GM23338 (cell line): ENCODE measurements at regions not wholly inside any gene's neighbourhood (a gene's known extent, or its start where the extent isn't known, plus 50 kb on each side); places are given as distances from the start of the nearest gene placed in this dataset.

Source experiments
- CREB1 ChIP-seq: fragments of 250-450 bp; sonication (Bioruptor Pico); IDR thresholded peaks from 2 replicates; pipeline ENCODE4 v1.5.0; 2020; ENCODE audit warnings: low read depth, mild to moderate bottlenecking, moderate library complexity
- EZH2 ChIP-seq: fragments of 200-600 bp; sonication (generic); IDR thresholded peaks from one replicate; pipeline ENCODE4 v1.8.0; 2017; ENCODE audit warnings: antibody characterized with exemption, mild to moderate bottlenecking, low read depth; ENCODE audit not compliant: unreplicated experiment
- EZH2phosphoT487 ChIP-seq: fragments of 200-600 bp; sonication (generic); IDR thresholded peaks from one replicate; pipeline ENCODE4 v1.8.1; 2018; ENCODE audit warnings: antibody characterized with exemption; ENCODE audit not compliant: unreplicated experiment
- JUNB ChIP-seq: IDR thresholded peaks from one replicate; pipeline ENCODE4 v1.6.1; 2016; ENCODE audit warnings: antibody characterized with exemption; ENCODE audit not compliant: unreplicated experiment
- NANOG ChIP-seq: IDR thresholded peaks from 2 replicates; pipeline ENCODE4 v1.6.1; 2016; ENCODE audit warnings: antibody characterized with exemption, borderline replicate concordance
- POLR2AphosphoS5 ChIP-seq: IDR thresholded peaks from 2 replicates; pipeline ENCODE4 v1.6.1; 2016; ENCODE audit warnings: antibody characterized with exemption, low read depth
- STAT1 ChIP-seq: IDR thresholded peaks from one replicate; pipeline ENCODE4 v1.6.1; 2016; ENCODE audit warnings: antibody characterized with exemption; ENCODE audit not compliant: unreplicated experiment
- ZNF114 ChIP-seq: fragments of 250-450 bp; sonication (Bioruptor Pico); IDR thresholded peaks from 2 replicates; pipeline ENCODE4 v1.5.0; 2020; ENCODE audit warnings: mild to moderate bottlenecking, moderate library complexity
- ZNF331 ChIP-seq: fragments of 250-450 bp; sonication (Bioruptor Pico); IDR thresholded peaks from 2 replicates; pipeline ENCODE4 v1.5.0; 2020; ENCODE audit warnings: low read depth, mild to moderate bottlenecking, moderate library complexity
- TF ChIP-seq, protein P1 (sequence below), 2 experiments: fragments of 200-600 bp in 1 of 2; sonication (generic) in 1 of 2; conservative IDR thresholded peaks; 2 replicates each; pipeline versions ENCODE4 v1.5.1 to v1.6.1; 2016 to 2017; ENCODE audit warnings: antibody characterized with exemption in 2 of 2, low read depth in 2 of 2, mild to moderate bottlenecking in 2 of 2, moderate library complexity in 1 of 2
- TF ChIP-seq, protein P2 (sequence below): IDR thresholded peaks from one replicate; pipeline ENCODE4 v1.6.1; 2018; ENCODE audit warnings: antibody characterized with exemption; ENCODE audit not compliant: unreplicated experiment
- TF ChIP-seq, protein P3 (sequence below): fragments of 250-450 bp; sonication (Bioruptor Pico); IDR thresholded peaks from 2 replicates; pipeline ENCODE4 v1.5.0; 2020; ENCODE audit warnings: mild to moderate bottlenecking, moderate library complexity

DNA sequence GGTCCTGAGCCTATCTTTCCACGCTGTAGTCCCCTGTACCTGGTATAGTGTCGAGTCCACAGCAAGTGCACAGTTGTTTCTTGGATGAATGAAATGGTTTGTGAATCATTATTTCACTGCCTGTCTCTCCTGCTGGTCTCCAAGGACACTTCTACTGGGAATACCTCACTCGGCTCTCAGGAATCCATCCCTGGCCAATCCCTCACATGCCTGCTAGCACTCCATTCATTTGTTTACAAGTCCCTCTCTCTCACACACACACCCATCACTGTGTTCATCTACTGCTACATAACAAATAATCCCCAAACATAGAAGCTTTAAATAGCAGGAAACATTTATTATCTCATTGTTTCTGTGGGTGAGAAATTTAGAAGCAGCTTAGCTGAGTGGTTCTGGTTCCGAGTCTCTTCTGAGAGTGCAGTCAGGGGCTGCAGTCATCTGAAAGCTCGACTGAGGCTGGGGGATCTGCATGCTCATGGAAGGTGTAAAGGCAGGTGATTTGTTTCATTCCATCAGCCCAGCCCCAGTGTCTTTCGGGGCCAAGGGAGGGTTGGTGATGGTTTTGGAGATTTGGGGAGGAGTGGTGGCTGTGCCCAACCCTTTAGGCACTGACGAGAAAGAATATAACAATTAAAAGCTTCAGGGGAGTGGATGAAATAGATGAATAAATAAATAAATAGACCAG is 132.7 kb upstream of the IER5L start:
- TF ChIP-seq, protein P1, sequence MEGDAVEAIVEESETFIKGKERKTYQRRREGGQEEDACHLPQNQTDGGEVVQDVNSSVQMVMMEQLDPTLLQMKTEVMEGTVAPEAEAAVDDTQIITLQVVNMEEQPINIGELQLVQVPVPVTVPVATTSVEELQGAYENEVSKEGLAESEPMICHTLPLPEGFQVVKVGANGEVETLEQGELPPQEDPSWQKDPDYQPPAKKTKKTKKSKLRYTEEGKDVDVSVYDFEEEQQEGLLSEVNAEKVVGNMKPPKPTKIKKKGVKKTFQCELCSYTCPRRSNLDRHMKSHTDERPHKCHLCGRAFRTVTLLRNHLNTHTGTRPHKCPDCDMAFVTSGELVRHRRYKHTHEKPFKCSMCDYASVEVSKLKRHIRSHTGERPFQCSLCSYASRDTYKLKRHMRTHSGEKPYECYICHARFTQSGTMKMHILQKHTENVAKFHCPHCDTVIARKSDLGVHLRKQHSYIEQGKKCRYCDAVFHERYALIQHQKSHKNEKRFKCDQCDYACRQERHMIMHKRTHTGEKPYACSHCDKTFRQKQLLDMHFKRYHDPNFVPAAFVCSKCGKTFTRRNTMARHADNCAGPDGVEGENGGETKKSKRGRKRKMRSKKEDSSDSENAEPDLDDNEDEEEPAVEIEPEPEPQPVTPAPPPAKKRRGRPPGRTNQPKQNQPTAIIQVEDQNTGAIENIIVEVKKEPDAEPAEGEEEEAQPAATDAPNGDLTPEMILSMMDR (conservative IDR thresholded peaks at IDR 0.05; ENCODE audit: low read depth in 2 of 2), result no peak
- TF ChIP-seq JUNB (no peak), EZH2phosphoT487 (no peak), POLR2AphosphoS5 (no peak), ZNF114 (CRISPR knock-in tag) (no peak), EZH2 (no peak), CREB1 (CRISPR knock-in tag) (no peak), NANOG (no peak), STAT1 (no peak), ZNF331 (CRISPR knock-in tag) (no peak)
- TF ChIP-seq, protein P2, sequence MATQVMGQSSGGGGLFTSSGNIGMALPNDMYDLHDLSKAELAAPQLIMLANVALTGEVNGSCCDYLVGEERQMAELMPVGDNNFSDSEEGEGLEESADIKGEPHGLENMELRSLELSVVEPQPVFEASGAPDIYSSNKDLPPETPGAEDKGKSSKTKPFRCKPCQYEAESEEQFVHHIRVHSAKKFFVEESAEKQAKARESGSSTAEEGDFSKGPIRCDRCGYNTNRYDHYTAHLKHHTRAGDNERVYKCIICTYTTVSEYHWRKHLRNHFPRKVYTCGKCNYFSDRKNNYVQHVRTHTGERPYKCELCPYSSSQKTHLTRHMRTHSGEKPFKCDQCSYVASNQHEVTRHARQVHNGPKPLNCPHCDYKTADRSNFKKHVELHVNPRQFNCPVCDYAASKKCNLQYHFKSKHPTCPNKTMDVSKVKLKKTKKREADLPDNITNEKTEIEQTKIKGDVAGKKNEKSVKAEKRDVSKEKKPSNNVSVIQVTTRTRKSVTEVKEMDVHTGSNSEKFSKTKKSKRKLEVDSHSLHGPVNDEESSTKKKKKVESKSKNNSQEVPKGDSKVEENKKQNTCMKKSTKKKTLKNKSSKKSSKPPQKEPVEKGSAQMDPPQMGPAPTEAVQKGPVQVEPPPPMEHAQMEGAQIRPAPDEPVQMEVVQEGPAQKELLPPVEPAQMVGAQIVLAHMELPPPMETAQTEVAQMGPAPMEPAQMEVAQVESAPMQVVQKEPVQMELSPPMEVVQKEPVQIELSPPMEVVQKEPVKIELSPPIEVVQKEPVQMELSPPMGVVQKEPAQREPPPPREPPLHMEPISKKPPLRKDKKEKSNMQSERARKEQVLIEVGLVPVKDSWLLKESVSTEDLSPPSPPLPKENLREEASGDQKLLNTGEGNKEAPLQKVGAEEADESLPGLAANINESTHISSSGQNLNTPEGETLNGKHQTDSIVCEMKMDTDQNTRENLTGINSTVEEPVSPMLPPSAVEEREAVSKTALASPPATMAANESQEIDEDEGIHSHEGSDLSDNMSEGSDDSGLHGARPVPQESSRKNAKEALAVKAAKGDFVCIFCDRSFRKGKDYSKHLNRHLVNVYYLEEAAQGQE, result no peak
- TF ChIP-seq, protein P3, sequence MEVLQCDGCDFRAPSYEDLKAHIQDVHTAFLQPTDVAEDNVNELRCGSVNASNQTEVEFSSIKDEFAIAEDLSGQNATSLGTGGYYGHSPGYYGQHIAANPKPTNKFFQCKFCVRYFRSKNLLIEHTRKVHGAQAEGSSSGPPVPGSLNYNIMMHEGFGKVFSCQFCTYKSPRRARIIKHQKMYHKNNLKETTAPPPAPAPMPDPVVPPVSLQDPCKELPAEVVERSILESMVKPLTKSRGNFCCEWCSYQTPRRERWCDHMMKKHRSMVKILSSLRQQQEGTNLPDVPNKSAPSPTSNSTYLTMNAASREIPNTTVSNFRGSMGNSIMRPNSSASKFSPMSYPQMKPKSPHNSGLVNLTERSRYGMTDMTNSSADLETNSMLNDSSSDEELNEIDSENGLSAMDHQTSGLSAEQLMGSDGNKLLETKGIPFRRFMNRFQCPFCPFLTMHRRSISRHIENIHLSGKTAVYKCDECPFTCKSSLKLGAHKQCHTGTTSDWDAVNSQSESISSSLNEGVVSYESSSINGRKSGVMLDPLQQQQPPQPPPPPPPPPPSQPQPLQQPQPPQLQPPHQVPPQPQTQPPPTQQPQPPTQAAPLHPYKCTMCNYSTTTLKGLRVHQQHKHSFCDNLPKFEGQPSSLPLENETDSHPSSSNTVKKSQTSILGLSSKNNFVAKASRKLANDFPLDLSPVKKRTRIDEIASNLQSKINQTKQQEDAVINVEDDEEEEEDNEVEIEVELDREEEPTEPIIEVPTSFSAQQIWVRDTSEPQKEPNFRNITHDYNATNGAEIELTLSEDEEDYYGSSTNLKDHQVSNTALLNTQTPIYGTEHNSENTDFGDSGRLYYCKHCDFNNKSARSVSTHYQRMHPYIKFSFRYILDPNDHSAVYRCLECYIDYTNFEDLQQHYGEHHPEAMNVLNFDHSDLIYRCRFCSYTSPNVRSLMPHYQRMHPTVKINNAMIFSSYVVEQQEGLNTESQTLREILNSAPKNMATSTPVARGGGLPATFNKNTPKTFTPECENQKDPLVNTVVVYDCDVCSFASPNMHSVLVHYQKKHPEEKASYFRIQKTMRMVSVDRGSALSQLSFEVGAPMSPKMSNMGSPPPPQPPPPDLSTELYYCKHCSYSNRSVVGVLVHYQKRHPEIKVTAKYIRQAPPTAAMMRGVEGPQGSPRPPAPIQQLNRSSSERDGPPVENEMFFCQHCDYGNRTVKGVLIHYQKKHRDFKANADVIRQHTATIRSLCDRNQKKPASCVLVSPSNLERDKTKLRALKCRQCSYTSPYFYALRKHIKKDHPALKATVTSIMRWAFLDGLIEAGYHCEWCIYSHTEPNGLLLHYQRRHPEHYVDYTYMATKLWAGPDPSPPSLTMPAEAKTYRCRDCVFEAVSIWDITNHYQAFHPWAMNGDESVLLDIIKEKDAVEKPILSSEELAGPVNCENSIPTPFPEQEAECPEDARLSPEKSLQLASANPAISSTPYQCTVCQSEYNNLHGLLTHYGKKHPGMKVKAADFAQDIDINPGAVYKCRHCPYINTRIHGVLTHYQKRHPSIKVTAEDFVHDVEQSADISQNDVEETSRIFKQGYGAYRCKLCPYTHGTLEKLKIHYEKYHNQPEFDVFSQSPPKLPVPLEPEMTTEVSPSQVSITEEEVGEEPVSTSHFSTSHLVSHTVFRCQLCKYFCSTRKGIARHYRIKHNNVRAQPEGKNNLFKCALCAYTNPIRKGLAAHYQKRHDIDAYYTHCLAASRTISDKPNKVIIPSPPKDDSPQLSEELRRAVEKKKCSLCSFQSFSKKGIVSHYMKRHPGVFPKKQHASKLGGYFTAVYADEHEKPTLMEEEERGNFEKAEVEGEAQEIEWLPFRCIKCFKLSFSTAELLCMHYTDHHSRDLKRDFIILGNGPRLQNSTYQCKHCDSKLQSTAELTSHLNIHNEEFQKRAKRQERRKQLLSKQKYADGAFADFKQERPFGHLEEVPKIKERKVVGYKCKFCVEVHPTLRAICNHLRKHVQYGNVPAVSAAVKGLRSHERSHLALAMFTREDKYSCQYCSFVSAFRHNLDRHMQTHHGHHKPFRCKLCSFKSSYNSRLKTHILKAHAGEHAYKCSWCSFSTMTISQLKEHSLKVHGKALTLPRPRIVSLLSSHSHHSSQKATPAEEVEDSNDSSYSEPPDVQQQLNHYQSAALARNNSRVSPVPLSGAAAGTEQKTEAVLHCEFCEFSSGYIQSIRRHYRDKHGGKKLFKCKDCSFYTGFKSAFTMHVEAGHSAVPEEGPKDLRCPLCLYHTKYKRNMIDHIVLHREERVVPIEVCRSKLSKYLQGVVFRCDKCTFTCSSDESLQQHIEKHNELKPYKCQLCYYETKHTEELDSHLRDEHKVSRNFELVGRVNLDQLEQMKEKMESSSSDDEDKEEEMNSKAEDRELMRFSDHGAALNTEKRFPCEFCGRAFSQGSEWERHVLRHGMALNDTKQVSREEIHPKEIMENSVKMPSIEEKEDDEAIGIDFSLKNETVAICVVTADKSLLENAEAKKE, result no peak
